DMS53 (cell line): ENCODE measurements at regions not wholly inside any gene's neighbourhood (a gene's known extent, or its start where the extent isn't known, plus 50 kb on each side); places are given as distances from the start of the nearest gene placed in this dataset.

Source experiments
- DNase-seq: peaks from one replicate; lab custom pipeline; 2025; lab: John Stamatoyannopoulos, UW

GRCh38 chr7:121525155-121525819 lies 129.2 kb upstream of the FAM3C start:
- DNase-seq = no peak

DNA sequence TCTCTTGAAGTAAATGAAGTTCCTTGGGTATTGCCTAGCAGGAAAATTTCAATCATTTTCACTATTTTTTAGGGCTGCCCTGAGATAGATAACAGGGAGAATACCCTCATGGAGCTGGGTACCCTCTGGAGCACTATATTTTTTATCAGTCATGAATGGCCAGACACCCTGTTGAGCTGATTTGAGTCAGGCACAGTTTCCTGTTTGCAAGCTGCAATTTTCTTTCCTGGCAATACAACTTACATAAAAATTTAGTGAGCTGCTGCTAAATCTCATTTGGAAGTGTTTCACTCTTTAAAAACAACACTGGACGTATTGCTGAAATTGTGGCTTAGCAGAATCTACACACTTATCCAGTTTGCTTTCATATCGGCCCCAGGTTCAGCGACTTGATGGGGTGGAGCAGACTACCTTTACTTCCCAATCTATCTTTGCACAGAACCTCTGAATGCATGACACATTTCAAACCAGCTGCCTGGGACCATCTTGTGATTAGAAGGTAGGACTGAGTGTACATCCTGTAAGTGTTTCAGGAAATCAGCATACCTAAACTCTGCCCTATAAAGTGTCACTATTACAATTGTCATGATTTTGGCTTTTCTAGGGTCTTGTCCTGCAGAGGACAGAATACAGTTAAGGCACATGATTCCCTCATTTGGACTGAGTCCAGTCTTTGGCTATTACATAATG lies 125.7 kb upstream of the FAM3C start:
- no peak for DNase-seq

- DNase-seq = no peak
These were observed 124.8 kb upstream of the FAM3C start for GRCh38 chr7:121520911-121521310.

GRCh38 chr7:121519548-121520521 lies 123.7 kb upstream of the FAM3C start:
- DNase-seq = no peak

DNA sequence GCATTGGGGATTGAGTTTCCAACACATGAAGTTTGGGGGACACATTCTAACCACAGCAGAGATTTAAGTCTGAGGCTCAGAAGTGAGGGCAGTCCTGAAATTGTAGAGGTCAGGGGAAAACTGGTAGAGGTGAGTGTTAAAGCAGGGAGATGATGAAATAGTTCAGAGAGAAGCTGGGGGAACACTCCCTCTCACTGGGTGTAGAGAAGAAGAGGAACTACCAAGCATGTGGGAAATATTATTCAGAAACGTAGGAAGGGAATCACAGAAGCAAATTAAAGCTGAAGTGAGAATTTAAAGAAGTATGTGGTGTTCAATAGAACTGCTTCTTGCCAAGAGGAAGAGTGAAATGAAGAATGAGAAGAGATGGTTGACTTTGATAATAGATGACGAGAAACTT lies 121.5 kb upstream of the FAM3C start:
- no peak for DNase-seq

DNA sequence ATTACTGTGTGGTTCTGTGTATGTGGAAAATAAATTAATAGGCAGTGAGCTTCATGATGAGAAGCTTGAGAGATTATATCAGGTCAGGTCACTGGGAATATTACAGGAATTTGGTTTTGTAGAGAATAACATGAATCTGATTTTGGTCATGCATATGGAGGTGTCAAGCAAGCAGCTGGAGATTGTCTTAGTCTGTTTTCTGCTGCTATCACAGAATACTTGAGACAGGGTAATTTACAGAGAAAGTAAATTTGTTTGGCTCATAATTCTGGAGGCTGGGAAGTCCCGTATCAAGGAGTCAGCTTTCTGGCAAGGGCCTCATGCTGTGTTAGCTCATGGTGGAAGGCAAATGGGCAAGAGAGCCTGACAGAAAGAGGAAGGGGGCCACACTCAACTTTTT lies 120.7 kb upstream of the FAM3C start:
- no peak for DNase-seq

GRCh38 chr7:121515630-121516401 lies 119.7 kb upstream of the FAM3C start:
- DNase-seq = no peak

DNA sequence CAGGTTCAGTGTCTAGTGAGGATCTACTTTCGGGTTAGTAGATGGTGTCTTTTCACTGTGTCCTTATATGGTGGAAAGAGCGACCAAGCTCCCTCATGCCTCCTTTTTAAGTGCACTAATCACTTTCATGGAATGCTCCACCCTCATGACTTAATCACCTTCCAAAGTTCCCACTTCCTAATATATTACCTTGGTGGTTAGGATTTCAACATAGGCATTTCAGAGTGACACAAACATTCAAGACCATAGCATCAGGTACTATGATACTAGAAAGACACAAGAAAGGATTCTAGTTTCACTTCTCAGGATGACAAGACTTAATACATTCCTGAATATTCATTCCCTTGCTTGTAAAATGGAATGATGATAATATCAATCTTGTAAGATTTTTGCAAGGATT lies 119.1 kb upstream of the FAM3C start:
- no peak for DNase-seq

DNA sequence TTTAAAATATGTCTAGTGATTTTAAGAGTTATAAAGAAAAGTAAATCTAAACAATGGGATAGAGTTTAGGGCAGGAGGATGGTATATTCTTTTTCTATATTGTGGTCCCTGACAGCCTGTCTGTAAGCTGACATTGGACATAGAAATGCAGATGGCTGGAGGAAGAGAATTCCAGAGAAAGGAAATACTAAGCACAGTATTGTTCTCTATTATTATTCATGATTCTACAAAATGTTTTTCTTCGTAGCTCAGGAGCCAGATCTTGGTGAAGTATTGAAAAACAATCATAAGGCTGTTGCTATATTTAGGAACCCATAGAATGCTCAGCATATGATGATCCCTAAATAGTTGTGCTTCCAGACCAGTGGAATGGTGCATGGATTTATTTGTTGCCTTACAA lies 117.0 kb upstream of the FAM3C start:
- DNase-seq = no peak

- peak; percentile 42 for DNase-seq
These were observed 114.9 kb upstream of the FAM3C start for GRCh38 chr7:121510858-121511482.

- DNase-seq = peak; percentile 46
These were observed 114.2 kb upstream of the FAM3C start for GRCh38 chr7:121510302-121510701.

DNA sequence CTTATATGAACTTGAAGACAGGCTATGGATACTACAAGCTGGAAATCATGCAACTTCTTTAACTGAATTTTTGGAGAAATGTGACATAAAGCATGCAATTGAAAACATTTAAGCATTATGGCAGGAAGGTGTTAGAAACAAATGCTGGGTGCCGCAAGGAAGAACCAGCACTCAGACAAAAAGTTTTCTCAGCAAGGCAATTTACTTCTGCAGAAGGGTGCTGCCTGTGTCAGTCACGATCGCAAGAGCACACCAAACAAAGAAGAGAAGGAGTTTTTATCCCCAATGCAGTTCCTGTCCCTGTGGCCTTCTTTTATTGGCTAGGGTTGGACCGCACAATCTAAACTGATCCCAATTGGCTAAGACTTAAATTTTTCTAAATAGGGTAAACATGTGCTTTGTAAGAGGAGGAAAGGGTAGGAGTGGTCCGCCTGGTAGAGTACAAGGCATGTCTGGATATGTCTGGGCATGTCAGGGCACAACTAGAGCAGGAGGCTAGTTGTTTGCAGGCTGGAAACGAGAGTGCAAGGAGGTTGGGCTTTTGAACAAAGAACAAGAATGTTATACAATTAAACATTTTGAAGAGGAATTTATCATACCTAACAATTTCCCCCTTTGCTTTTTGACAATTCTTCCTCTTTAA lies 109.6 kb upstream of the FAM3C start:
- no peak for DNase-seq

DNA sequence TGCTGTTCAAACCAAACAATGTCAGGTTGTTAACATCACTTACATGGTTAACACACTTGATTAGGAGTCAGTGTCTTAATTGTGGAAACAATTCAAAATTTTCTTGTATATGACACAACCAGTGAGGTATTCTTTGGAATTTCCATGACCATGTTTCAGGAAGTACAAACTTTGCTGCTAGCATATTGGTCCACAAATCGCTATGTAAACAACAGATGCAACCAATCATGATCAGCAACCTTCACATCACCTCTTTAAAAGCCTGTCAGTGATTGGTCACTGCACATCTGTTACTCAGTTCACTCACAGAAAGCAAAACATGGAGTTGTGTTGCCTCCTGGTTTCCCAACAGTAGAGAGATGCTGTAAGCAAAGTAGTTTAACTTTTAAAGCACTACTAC lies 108.9 kb upstream of the FAM3C start:
- DNase-seq = no peak

DNA sequence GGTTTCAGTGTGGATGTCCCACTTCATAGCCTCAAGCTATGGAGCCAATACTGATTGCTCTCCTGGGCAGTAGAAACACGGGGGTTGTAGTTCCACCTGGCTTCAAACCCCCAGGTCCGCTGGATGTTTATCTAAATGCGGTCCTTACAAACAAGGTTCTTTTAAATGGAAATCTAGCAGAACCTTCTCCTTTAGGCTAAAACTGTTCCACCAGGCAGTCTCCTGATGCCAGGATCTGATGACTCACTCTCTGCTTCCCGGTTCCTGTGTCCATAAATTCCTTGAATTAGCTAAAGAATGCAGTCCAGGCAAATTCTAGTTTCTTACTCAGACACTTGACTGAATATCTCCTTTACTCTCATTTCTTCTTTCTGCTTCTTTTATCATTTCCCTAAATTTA lies 108.4 kb upstream of the FAM3C start:
- DNase-seq = peak; percentile 52

GRCh38 chr7:121503730-121504129 lies 107.6 kb upstream of the FAM3C start:
- DNase-seq = no peak

GRCh38 chr7:121503039-121503438 lies 106.9 kb upstream of the FAM3C start:
- no peak for DNase-seq

DNA sequence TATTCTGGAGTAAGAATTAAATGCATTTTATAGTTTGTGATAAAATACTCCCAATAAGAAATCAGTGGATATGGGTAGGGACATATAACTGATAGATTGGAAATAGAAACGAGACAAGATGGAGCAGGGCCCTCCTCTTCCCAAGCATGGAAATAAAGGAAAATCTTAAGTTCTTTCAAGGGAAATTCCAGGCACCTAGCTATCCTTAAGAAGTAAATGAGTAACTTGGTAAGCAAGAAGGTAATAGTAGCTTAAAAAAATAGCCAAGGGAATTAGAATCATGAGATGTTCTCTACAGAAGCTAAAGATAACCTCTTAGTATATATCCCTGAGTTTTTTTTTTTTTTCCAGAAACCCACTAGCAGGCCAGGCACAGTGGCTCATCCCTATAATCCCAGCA lies 105.5 kb upstream of the FAM3C start:
- DNase-seq = no peak

DNA sequence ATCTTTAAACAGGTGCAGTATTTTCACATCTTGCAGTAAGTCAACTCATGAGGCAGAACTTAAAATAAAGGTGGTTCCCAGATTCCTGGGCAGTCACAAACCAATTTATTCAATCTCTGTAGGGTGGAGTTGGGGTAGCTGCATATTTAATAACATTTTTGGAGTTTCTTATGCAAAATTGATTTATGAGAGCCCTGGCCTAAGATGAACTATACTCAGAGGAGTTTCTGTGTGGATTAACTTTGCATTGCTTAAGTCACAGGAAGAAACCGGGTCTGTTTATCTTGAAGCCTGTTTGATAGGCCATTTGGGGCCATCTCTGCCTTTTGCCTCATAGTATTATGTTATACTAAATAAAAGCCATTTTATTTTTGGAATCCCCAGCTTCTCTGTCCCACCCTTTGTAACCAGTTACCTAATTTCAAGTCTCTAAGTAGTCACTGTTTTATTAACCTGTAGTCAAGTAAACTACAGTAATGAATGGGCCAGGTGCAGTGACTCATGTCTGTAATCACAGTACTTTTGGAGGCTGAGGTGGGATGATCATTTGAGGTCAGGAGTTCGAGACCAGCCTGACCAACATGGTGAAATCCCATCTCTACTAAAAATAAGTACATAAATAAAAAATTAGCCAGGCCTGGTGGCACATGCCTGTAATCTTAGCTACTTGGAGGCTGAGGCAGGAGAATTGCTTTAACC lies 104.4 kb upstream of the FAM3C start:
- DNase-seq = no peak

DNA sequence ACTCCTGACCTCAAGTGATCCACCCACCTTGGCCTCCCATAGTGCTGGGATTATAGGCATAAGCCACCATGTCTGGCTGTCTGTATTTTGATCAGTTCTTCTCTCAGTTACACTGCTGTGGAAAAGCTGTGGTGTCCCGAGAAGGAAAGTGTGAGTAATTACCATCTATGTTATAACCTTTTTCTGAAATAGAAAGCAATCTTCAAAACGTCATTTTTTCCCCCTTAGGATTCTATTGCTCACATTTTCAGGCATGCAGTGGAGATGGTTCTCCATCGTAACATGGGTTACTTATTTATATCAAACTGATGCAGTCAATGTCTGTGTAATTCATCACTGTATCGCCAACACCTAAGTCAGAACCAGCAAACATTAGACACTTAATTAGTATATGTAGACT lies 103.5 kb upstream of the FAM3C start:
- DNase-seq = no peak

- DNase-seq = no peak
These were observed 102.7 kb upstream of the FAM3C start for GRCh38 chr7:121498816-121499215.
